Sciatic nerve (tissue), 2 donors: ENCODE measurements at regions not wholly inside any gene's neighbourhood (a gene's known extent, or its start where the extent isn't known, plus 50 kb on each side); places are given as distances from the start of the nearest gene placed in this dataset.
"Not testable (repeated sequence)": the region's sequence is repeated elsewhere in the genome, so short reads cannot be mapped to it uniquely, and the experiment has no call there.

Source experiments
- ATAC-seq: fragments of 200-7000 bp; cut with Tn5 transposase; one replicate; pipeline ENCODE4 v1.9.1; 2020; ENCODE audit warnings: mild to moderate bottlenecking, moderate library complexity
- DNase-seq: peaks from one replicate; pipeline ENCODE4 v3.0.0-alpha.2; 2020; ENCODE audit warnings: low spot score
- intact Hi-C: fragments of 100-400 bp; cut with DNase I; formaldehyde crosslinking; loops from one replicate; pipeline ENCODE4 v1.14.2; 2022
- donor health status: DM: no; HTN: no; CAD: no.
- donor health status: DM: no; HTN: no; CAD: no.

- no peak for ATAC-seq
- DNase-seq = no peak
- intact Hi-C loops = no loop called here
These were observed 268.8 kb upstream of the SULF2 start for GRCh38 chr20:48054051-48054450.

GRCh38 chr20:48052475-48052835 is 267.2 kb upstream of the SULF2 start:
- DNase-seq = no peak
- intact Hi-C loops = no loop called here
- ATAC-seq = no peak

- intact Hi-C loops = no loop called here
- no peak for ATAC-seq
These were observed 266.7 kb upstream of the SULF2 start for GRCh38 chr20:48051794-48052474.

GRCh38 chr20:48049641-48050040 is 264.4 kb upstream of the SULF2 start:
- no peak for DNase-seq
- intact Hi-C loops = no loop called here
- no peak for ATAC-seq

More at GRCh38 chr20:48051794-48052474, 266.7 kb upstream of the SULF2 start:
- DNase-seq = no peak

- ATAC-seq (no peak), DNase-seq (no peak)
- intact Hi-C loops = no loop called here
These were observed 263.9 kb upstream of the SULF2 start for GRCh38 chr20:48049171-48049570.

- DNase-seq = no peak
- intact Hi-C loops = no loop called here
These were observed 262.2 kb upstream of the SULF2 start for GRCh38 chr20:48047447-48047846.

GRCh38 chr20:48042628-48043027 is 257.3 kb upstream of the SULF2 start:
- no peak for ATAC-seq
- DNase-seq = no peak
- intact Hi-C loops = no loop called here

More at GRCh38 chr20:48047447-48047846, 262.2 kb upstream of the SULF2 start:
- ATAC-seq = no peak

GRCh38 chr20:48041078-48041780 is 255.9 kb upstream of the SULF2 start:
- intact Hi-C loops = no loop called here
- ATAC-seq (no peak), DNase-seq (no peak)

GRCh38 chr20:48040491-48040890 is 255.2 kb upstream of the SULF2 start:
- intact Hi-C loops = no loop called here
- ATAC-seq (no peak), DNase-seq (no peak)

GRCh38 chr20:48040051-48040450 is 254.8 kb upstream of the SULF2 start:
- no peak for ATAC-seq
- no peak for DNase-seq
- intact Hi-C loops = no loop called here

- intact Hi-C loops = no loop called here
- ATAC-seq (no peak), DNase-seq (no peak)
These were observed 254.2 kb upstream of the SULF2 start for GRCh38 chr20:48039514-48039913.

GRCh38 chr20:48038713-48039112 is 253.4 kb upstream of the SULF2 start:
- no peak for ATAC-seq
- DNase-seq = no peak
- intact Hi-C loops = no loop called here

GRCh38 chr20:48037798-48038197 is 252.5 kb upstream of the SULF2 start:
- ATAC-seq = peak; percentile 48
- DNase-seq, intact Hi-C loops: not testable (repeated sequence)

GRCh38 chr20:48035961-48036731 is 250.9 kb upstream of the SULF2 start:
- intact Hi-C loops = no loop called here
- DNase-seq (no peak), ATAC-seq (no peak)

GRCh38 chr20:48034751-48035150 is 249.5 kb upstream of the SULF2 start:
- intact Hi-C loops = no loop called here
- ATAC-seq = no peak
- DNase-seq = no peak

- ATAC-seq, DNase-seq, intact Hi-C loops: not testable (repeated sequence)
These were observed 247.7 kb upstream of the SULF2 start for GRCh38 chr20:48033005-48033404.

GRCh38 chr20:48031122-48031521 is 245.8 kb upstream of the SULF2 start:
- intact Hi-C loops = no loop called here
- no peak for DNase-seq
- ATAC-seq = no peak

- ATAC-seq (no peak), DNase-seq (no peak)
- intact Hi-C loops = no loop called here
These were observed 241.8 kb upstream of the SULF2 start for GRCh38 chr20:48026981-48027592.

- intact Hi-C loops = no loop called here
- ATAC-seq (no peak), DNase-seq (no peak)
These were observed 240.4 kb upstream of the SULF2 start for GRCh38 chr20:48025661-48026060.
